Lower lobe of right lung (tissue), 2 donors: ENCODE measurements at regions not wholly inside any gene's neighbourhood (a gene's known extent, or its start where the extent isn't known, plus 50 kb on each side); places are given as distances from the start of the nearest gene placed in this dataset.
A peak's percentile ranks its signal among the peaks of the same experiment; 100 is the strongest.

ENCODE experiments used
- ATAC-seq, 2 donors: fragments of 200-7000 bp; cut with Tn5 transposase; one replicate each; pipeline ENCODE4 v1.9.1; 2020 to 2022; ENCODE audit warnings: mild to moderate bottlenecking in 2 of 2, moderate library complexity in 2 of 2
- DNase-seq: peaks from one replicate; pipeline ENCODE4 v3.0.0-alpha.2; 2020
- H3K27ac ChIP-seq: fragments of 200-600 bp; one replicate; pipeline ENCODE4 v1.8.0; 2022
- H3K27me3 ChIP-seq: fragments of 200-600 bp; one replicate; pipeline ENCODE4 v1.8.0; 2022; ENCODE audit warnings: low read depth
- H3K36me3 ChIP-seq: fragments of 200-600 bp; one replicate; pipeline ENCODE4 v1.8.0; 2022; ENCODE audit warnings: mild to moderate bottlenecking
- H3K4me1 ChIP-seq: fragments of 200-600 bp; one replicate; pipeline ENCODE4 v1.8.0; 2022
- H3K4me3 ChIP-seq: fragments of 200-600 bp; one replicate; pipeline ENCODE4 v1.8.0; 2022; ENCODE audit warnings: mild to moderate bottlenecking
- H3K9me3 ChIP-seq: fragments of 200-600 bp; one replicate; pipeline ENCODE4 v1.8.0; 2022
- intact Hi-C: fragments of 100-400 bp; cut with DNase I; formaldehyde crosslinking; loops from one replicate; pipeline ENCODE4 v1.11.0; 2022
- TF ChIP-seq, protein P1 (sequence below): fragments of 200-600 bp; IDR thresholded peaks from one replicate; pipeline ENCODE4 v1.8.0; 2022; ENCODE audit warnings: antibody characterized with exemption, mild to moderate bottlenecking
- donor health status: DM: no; HTN: yes; CAD: no; lungs with severe emphysema.

DNA sequence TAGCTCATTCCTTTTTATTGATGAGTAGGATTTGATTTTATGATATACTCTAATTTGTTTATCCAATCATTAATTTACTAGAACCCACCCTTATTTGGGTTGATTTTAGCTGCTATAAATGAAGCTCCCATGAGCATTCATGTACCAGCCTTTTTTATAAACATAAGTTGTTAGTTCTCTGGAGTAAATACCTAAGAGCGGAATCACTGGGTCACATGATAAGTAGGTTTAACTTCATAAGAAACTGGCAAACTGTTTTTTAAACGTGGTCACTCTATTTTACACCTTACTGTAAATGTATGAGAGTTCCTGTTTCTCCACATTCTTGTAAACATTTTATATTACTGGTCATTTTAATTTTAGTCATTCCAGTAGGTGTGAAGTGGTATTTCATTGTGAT, 364.6 kb downstream of the NPR3 start:
- H3K27ac ChIP-seq: no peak overlapping the region
- TF ChIP-seq, protein P1, sequence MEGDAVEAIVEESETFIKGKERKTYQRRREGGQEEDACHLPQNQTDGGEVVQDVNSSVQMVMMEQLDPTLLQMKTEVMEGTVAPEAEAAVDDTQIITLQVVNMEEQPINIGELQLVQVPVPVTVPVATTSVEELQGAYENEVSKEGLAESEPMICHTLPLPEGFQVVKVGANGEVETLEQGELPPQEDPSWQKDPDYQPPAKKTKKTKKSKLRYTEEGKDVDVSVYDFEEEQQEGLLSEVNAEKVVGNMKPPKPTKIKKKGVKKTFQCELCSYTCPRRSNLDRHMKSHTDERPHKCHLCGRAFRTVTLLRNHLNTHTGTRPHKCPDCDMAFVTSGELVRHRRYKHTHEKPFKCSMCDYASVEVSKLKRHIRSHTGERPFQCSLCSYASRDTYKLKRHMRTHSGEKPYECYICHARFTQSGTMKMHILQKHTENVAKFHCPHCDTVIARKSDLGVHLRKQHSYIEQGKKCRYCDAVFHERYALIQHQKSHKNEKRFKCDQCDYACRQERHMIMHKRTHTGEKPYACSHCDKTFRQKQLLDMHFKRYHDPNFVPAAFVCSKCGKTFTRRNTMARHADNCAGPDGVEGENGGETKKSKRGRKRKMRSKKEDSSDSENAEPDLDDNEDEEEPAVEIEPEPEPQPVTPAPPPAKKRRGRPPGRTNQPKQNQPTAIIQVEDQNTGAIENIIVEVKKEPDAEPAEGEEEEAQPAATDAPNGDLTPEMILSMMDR: no peak
- no peaks in the 10 kb centered on the region for H3K36me3 ChIP-seq
- no peak for DNase-seq
- H3K4me3 ChIP-seq: no peak overlapping the region
- H3K27me3 ChIP-seq: no peaks in the 10 kb centered on the region
- ATAC-seq: no peak
- peaks cover 4% of the 10 kb centered on the region for H3K4me1 ChIP-seq
- no peaks in the 10 kb centered on the region for H3K9me3 ChIP-seq
- intact Hi-C loops: no loop called here

DNA sequence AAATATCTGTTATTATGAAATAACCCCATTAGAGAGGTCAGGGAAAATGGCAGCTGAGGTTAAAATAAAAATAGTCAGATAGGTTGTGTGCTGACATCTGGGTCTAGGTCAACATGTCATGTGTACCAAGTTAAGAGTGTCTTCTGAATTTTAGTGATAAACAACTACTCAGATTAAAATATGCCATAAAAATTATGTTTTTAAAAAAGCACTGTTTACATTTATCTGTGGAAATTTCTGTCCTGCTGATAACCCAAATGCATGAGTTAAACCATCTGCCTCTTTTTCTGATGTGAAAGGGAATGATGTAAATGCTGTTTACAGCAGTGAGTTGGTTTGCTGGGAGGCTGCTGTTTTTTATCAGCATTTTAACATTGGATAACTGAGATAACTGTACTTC, 361.2 kb upstream of the TARS1 start:
- Histone ChIP-seq H3K9me3 (no peaks in the 10 kb centered on the region), H3K36me3 (no peaks in the 10 kb centered on the region), H3K4me3 (no peak overlapping the region), H3K27me3 (no peaks in the 10 kb centered on the region), H3K27ac (no peak overlapping the region), H3K4me1 (peaks cover 4% of the 10 kb centered on the region)
- peak in 1 of 2 donors; percentile 51 for ATAC-seq
- no peak for DNase-seq
- TF ChIP-seq, protein P1: no peak
- intact Hi-C loops: no loop called here

DNA sequence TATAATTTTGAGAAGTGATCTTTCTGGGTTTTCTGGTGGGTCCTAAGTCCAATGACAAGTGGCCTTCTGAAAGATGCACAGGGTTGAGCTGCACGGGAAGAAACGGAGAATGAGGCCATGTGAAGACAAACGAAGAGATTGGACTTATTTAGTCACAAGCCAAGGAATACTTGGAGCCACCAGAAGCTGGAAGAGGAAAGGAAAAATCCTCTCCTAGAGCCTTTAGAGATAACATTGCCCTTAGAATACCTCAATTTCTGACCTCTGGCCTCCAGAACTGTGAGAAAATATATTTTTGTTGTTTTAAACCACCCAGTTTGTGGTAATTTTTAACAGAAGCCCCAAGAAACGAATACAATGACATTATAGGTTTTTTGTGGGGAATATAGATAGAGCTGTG, 360.5 kb upstream of the TARS1 start:
- ATAC-seq (no peak), DNase-seq (no peak)
- no peak overlapping the region for H3K4me3 ChIP-seq
- intact Hi-C loops: no loop called here
- H3K27me3 ChIP-seq: no peaks in the 10 kb centered on the region
- H3K36me3 ChIP-seq: no peaks in the 10 kb centered on the region
- no peak overlapping the region for H3K27ac ChIP-seq
- TF ChIP-seq, protein P1: no peak
- no peaks in the 10 kb centered on the region for H3K9me3 ChIP-seq
- peaks cover 4% of the 10 kb centered on the region for H3K4me1 ChIP-seq

DNA sequence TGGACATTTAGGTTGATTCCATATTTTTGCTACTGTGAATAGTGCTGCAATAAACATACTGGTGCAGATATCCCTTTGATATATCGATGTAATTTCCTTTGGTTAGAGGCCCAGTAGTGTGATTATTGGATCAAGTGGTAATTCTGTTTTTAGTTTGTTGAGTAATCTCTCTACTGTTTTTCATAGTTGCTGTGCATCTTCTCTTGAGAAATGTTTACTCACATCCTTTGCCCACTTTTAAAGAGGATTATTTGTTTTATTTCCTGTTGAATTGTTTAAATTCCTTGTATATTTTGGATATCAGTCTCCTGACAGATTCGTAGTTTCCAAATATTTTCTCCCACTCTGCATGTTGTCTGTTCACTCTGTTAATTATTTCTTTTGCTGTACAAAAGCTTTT, 352.6 kb upstream of the TARS1 start:
- Histone ChIP-seq H3K27me3 (no peaks in the 10 kb centered on the region), H3K4me1 (no peaks in the 10 kb centered on the region), H3K4me3 (no peak overlapping the region), H3K36me3 (no peaks in the 10 kb centered on the region), H3K27ac (no peak overlapping the region), H3K9me3 (no peaks in the 10 kb centered on the region)
- intact Hi-C loops: no loop called here
- TF ChIP-seq, protein P1: no peak
- ATAC-seq (no peak), DNase-seq (no peak)

DNA sequence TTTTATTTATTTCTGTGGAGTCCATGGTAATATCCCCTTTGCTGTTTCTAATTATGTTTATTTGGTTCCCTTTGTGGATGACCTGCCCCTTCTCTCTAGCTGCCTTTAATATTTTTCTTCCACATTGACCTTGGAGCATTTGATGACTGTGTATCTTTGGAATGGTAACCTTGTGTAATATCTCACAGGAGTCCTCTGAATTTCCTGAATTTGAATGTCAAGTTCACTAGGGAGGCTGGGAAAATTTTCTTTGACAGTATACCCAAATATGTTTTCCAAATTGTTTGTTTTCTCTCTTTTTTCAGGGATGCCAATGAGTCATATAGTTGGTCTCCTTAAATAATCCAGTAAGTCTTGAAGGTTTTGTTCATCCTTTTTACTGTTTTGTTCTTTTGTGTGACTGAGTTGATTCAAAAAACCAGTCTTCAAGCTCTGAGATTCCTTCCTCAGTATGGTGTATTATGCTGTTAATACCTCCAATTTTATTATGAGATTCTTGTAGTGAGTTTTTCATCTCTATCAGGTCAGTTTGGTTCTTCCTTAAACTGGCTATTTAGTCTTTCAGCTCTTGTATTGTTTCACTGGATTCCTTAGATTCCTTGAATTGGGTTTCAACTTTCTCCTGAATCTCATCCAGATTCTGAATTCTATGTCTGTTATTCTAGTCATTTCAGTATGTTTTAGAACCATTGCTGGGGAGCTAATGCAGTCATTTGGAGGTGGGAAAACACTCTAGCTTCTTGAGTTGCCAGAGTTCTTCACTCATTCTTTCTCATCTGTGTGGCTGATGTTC, 349.0 kb upstream of the TARS1 start:
- DNase-seq: no peak
- Histone ChIP-seq H3K27me3 (no peaks in the 10 kb centered on the region), H3K4me1 (no peaks in the 10 kb centered on the region), H3K9me3 (no peaks in the 10 kb centered on the region), H3K4me3 (no peak overlapping the region), H3K27ac (no peak overlapping the region), H3K36me3 (no peaks in the 10 kb centered on the region)
- ATAC-seq: no peak
- TF ChIP-seq, protein P1: no peak
- intact Hi-C loops: no loop called here
